PFSK-1 (cell line): ENCODE measurements at regions not wholly inside any gene's neighbourhood (a gene's known extent, or its start where the extent isn't known, plus 50 kb on each side); places are given as distances from the start of the nearest gene placed in this dataset.

Source experiments
- FOXP2 ChIP-seq: optimal IDR thresholded peaks from 2 replicates; pipeline ENCODE3; 2011; ENCODE audit warnings: borderline replicate concordance, control low read depth, inconsistent platforms; ENCODE audit not compliant: insufficient read depth; ENCODE audit errors: extremely low read length, extremely low read depth
- POLR2AphosphoS5 ChIP-seq: IDR thresholded peaks from 2 replicates; pipeline ENCODE4 v1.6.1; 2012; ENCODE audit warnings: low read depth, mild to moderate bottlenecking, control low read depth, low read length, moderate library complexity
- REST ChIP-seq, 2 experiments: IDR thresholded peaks; 2 replicates each; pipeline versions ENCODE4 v1.6.1 to v1.8.0; 2011 to 2012; ENCODE audit warnings: low read depth in 2 of 2, low read length in 2 of 2, control low read depth in 1 of 2, inconsistent platforms in 1 of 2, mild to moderate bottlenecking in 1 of 2, moderate library complexity in 1 of 2; ENCODE audit not compliant: insufficient read depth in 1 of 2
- SIN3A ChIP-seq: IDR thresholded peaks from 2 replicates; pipeline ENCODE4 v1.6.1; 2012; ENCODE audit warnings: mild to moderate bottlenecking, low read length, moderate library complexity, borderline replicate concordance; ENCODE audit not compliant: insufficient read depth
- TAF1 ChIP-seq: IDR thresholded peaks from 2 replicates; pipeline ENCODE4 v1.6.1; 2012; ENCODE audit warnings: low read length, control low read depth, borderline replicate concordance; ENCODE audit not compliant: insufficient read depth

GRCh38 chr7:52184006-52184703 is 851.3 kb upstream of the POM121L12 start:
- TF ChIP-seq FOXP2 (no peak), SIN3A (no peak), REST (IDR thresholded peaks at IDR 0.05; ENCODE audit: insufficient read depth in 1 of 2, low read depth in 2 of 2, low read length in 2 of 2) (no peak), TAF1 (no peak), POLR2AphosphoS5 (no peak)

- no peak for TF ChIP-seq POLR2AphosphoS5
- no peak for TF ChIP-seq FOXP2
- no peak for TF ChIP-seq REST (IDR thresholded peaks at IDR 0.05; ENCODE audit: insufficient read depth in 1 of 2, low read depth in 2 of 2, low read length in 2 of 2)
- no peak for TF ChIP-seq TAF1
- no peak for TF ChIP-seq SIN3A
Measured at GRCh38 chr7:52179934-52180333, 855.5 kb upstream of the POM121L12 start.

- TF ChIP-seq REST (IDR thresholded peaks at IDR 0.05; ENCODE audit: insufficient read depth in 1 of 2, low read depth in 2 of 2, low read length in 2 of 2) (no peak), SIN3A (no peak), TAF1 (no peak)
Measured at GRCh38 chr7:52168085-52168484, 851.5 kb upstream of the COBL start.

- TF ChIP-seq SIN3A (no peak), FOXP2 (no peak), REST (IDR thresholded peaks at IDR 0.05; ENCODE audit: insufficient read depth in 1 of 2, low read depth in 2 of 2, low read length in 2 of 2) (no peak), POLR2AphosphoS5 (no peak), TAF1 (no peak)
Measured at GRCh38 chr7:52163311-52163710, 846.7 kb upstream of the COBL start.

- no peak for TF ChIP-seq TAF1
- TF ChIP-seq POLR2AphosphoS5: no peak
- no peak for TF ChIP-seq FOXP2
- TF ChIP-seq SIN3A: no peak
- no peak for TF ChIP-seq REST (IDR thresholded peaks at IDR 0.05; ENCODE audit: insufficient read depth in 1 of 2, low read depth in 2 of 2, low read length in 2 of 2)
Measured at GRCh38 chr7:52161483-52161882, 844.9 kb upstream of the COBL start.
